GM23248 (cell line): ENCODE measurements at regions not wholly inside any gene's neighbourhood (a gene's known extent, or its start where the extent isn't known, plus 50 kb on each side); places are given as distances from the start of the nearest gene placed in this dataset.

Source experiments
- EZH2 ChIP-seq: fragments of 200-600 bp; sonication (generic); IDR thresholded peaks from 2 replicates; pipeline ENCODE4 v1.6.1; 2018; ENCODE audit warnings: antibody characterized with exemption, mild to moderate bottlenecking; ENCODE audit not compliant: insufficient read depth, poor library complexity, severe bottlenecking
- EZH2phosphoT487 ChIP-seq: fragments of 200-600 bp; sonication (generic); IDR thresholded peaks from 2 replicates; pipeline ENCODE4 v1.6.1; 2018; ENCODE audit warnings: antibody characterized with exemption, moderate library complexity, mild to moderate bottlenecking, low read depth; ENCODE audit not compliant: insufficient read depth

GRCh38 chr5:86411596-86411995, 206.1 kb upstream of the COX7C start:
- TF ChIP-seq EZH2 (no peak), EZH2phosphoT487 (no peak)
